NCI-H2107 (cell line): ENCODE measurements at regions not wholly inside any gene's neighbourhood (a gene's known extent, or its start where the extent isn't known, plus 50 kb on each side); places are given as distances from the start of the nearest gene placed in this dataset.
"Not testable (repeated sequence)": the region's sequence is repeated elsewhere in the genome, so short reads cannot be mapped to it uniquely, and the experiment has no call there.

ENCODE experiments used
- DNase-seq: peaks from one replicate; lab custom pipeline; 2025; lab: John Stamatoyannopoulos, UW

GRCh38 chr9:38254151-38254550 lies 138.4 kb upstream of the ALDH1B1 start:
- no peak for DNase-seq

DNA sequence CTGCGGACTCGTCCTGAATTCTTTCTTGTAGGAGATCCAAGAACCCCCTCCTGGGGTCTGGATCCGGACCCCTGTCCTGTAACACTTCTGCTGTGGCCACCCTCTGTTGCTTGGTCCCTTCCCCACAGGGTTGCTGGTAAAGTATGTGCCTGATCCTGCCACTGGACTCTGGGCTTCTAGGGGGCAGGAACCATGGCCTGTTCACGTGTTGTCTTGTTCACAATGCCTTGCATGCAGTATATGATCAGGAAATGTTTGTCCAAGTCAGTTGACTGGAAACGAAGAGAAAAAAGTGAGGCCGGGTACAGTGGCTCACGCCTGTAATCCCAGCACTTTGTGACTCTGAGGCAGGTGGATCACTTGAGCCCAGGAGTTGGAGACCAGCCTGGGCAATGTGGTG lies 139.3 kb upstream of the ALDH1B1 start:
- DNase-seq = no peak

DNA sequence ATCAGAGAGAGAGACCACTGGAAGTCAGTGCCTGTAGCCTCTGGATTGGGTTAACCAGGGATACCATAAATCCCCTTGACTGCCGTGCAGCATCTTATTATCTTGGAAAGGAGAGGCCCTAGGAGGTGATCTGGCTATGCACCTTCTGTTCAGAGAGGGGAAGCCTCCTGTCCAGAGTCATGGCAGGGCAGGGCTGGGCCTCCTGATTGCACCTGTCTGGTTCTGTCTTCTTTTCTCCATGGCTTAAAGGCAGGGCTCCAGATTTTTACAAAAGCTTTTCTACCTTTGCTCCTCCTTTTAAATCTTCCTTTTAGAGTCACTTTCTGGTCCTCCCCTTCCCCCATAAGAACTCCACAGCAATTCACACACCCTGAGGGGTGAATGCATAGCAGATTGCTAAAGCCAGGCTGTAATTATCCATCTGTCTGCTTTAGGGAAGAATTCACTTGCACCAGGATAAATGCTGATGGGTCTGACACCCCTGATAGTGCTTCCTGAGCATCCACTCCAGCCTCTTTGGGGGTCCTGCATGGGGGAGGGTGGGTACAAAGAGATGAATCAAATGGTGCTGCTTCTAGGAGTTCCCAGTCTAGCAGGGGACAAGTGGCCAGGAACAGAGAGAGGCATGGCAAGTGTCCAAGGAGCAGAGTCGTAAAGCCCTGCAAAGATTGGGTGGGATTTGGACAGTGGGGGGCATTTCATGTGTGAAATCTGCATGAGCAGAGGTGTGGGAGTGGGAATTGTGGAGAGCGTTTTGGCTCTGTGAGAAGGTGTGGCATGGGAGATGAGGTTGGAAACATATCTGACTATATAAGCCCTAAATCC lies 141.3 kb upstream of the ALDH1B1 start:
- DNase-seq = no peak

- DNase-seq = no peak
Observed at GRCh38 chr9:38250279-38251035, 142.0 kb upstream of the ALDH1B1 start.

DNA sequence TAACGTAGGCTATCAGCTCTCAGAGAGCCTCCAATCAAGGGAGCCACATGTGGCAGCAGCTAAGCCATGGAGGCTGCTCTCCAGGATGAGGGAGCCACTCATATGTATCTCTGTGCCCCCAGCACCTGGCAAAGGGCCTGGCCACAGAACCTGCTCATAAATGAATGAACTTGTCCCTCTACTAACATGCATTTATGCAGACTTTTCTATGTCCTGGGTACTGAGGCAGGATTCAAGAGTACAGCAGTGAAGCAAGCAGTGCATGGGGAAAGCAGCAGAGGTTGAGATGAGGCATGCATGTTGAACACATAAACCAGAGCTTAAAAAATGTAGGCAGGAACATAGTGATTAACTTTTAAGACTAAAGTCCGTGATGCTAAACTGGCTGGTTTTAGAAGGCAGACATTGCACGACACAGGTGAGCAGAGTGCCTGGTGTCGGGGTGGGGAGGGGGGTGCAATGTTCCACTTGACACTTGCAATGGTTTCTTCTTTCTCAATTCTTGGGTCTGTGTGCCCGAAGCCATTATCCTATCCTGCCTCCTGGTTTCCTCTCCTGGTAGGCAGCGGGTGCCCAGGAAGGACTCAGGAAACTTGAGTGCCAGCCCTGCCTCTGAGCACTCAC lies 142.8 kb upstream of the ALDH1B1 start:
- DNase-seq = no peak

DNA sequence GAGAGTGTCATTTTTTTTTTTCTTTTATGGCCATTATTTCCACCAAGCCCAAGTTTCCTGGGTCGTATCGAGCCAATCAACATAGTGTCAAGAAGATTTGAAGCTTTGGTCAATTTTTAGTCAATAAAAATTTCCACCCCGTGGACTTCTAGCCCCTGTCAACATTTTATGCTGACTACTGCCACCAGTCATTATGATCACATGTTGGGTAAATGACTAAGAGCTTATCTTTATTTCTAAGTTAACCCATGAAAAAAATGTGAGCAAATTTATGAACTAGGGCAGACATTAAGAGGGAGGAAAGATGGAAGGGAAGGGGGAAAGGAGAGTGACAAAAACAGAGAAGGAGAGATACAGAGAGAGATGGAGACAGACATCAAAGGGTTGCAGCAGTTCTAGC lies 143.5 kb upstream of the ALDH1B1 start:
- DNase-seq = no peak

GRCh38 chr9:38246833-38247232 lies 145.7 kb upstream of the ALDH1B1 start:
- DNase-seq = no peak

GRCh38 chr9:38244971-38245370 lies 147.5 kb upstream of the ALDH1B1 start:
- DNase-seq = no peak

DNA sequence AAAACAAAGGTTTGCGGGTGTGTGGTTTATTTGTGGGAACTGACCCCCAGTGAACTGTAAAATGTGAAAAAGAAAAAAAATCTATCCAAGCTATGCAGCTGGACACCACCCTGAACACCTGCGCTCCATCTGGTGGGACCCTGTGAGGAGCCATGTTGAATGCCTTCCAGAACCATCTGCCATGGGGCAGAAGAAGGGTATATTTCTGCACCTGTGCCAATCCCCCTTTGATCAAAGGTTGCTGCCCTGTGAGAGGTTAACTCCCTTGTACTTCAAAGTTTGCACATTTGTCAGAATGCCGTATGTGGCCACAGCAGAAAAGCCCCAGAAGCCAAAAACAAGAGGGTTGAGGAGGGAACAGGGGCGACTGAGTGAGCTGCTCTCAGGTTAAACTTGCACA lies 148.5 kb upstream of the ALDH1B1 start:
- DNase-seq = no peak

GRCh38 chr9:38242151-38242550 lies 150.4 kb upstream of the ALDH1B1 start:
- DNase-seq = not testable (repeated sequence)

- no peak for DNase-seq
Observed at GRCh38 chr9:38240051-38240450, 152.5 kb upstream of the ALDH1B1 start.

DNA sequence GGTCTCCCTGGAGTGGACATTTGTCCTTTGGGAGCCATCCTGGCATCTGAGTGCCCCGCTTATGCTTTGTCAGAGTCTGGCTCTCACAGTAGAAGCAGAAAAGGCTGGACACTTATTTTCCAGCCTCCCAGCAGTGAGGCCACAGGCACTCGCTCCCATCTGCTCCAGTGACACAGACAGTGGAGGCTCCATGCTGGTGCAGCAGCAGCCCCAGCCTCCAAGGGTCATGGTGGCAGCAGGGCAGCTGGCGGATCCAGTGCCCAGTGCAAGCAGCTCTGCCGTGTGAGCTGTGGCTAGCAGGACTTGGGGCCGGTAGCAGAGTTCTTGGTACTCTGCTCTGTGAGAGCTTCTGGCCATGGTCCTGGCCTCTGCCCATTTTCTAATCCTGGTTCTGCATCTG lies 157.3 kb upstream of the ALDH1B1 start:
- DNase-seq = no peak

GRCh38 chr9:38234479-38235170 lies 157.9 kb upstream of the ALDH1B1 start:
- DNase-seq = no peak

- DNase-seq = no peak
Observed at GRCh38 chr9:38233796-38234355, 158.6 kb upstream of the ALDH1B1 start.

DNA sequence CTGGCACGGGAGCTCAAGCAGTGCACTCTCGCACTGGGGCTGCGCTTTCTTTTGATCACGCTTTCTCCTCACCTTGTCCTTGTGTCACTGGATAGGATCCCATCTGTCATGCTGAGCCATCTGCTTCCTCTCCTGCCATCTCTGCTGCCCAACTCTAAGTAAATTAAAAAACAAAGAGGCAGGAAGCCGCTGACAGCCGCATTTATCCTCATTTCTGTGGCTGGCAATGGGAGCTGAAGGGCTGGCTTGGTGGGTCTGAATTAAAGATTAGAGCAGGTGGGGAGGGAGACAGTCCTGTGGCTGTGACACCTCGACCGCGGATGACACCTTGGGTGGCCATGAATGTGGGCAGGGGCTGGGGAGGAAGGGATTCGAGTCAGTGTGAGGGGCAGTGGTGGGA lies 159.2 kb upstream of the ALDH1B1 start:
- no peak for DNase-seq

DNA sequence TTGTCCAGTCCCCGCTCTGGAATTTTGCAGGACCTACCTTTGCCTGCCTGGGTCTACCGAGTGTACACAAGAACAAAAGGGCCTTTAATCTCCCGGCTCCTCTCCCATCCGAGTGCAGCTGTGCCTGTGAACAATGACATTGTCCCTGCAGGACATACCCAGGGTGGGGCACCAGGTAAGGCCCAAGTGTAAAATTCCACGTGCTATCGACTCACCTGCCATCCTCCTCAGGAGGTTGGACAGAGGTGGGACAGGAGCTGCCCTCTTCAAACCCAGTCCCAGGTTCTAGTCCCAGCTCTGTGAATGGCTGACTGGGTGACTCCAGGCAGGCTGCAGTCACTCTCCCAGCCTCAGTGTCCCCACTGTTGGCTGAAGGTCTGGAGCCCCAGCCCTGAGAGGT lies 159.6 kb upstream of the ALDH1B1 start:
- DNase-seq = no peak

DNA sequence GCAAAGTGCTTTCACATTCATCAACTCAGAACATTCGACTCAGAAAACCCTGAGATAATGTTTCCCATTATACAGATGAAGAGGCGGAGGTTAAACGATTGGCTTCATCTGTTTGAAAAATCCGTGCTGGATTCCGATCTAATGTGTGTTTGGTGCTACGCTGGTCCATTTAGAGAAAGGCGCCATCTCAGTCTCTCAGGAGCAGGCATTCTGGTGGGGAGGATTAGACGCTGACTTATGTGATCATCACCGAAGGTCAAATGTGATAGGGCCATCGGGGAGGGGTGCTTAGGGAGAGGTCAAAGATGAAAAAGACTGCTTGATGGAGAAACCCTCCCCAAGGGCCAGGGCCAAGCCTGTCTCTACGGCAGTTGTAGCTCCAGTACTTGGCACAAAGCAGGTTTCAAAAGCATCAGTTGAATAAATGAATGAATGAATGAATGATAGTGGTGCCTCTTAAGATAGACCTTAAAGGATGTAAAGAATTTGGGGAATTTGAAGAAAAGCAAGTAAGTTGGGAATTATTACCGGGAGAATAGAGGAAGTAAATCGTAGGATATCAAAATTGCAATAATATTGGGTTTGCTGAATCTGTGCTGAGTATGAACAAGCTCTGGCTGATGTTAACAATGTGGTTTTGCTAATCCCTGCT lies 160.6 kb upstream of the SHB start:
- no peak for DNase-seq

DNA sequence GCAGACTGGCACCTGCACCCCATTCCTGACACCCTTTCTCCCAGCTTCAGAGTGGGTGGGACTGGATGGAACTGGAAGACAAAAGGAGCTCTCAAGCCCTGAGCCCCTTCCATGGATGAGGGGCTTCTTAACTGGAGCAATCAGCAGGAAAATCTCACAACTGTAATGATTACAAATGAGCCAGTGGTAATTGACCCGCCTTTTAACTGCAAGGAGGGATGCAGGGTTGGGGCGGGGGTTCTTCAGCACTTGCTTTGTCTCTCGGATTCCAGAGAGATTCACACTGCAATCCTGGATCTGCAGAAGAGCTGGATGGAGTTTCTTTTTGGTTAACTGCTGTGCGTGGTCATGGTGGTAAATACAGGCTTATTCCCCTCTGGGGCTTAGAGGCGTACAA lies 160.1 kb upstream of the SHB start:
- DNase-seq = no peak

GRCh38 chr9:38228331-38229103 lies 159.5 kb upstream of the SHB start:
- DNase-seq = no peak

GRCh38 chr9:38227656-38228055 lies 158.6 kb upstream of the SHB start:
- no peak for DNase-seq

DNA sequence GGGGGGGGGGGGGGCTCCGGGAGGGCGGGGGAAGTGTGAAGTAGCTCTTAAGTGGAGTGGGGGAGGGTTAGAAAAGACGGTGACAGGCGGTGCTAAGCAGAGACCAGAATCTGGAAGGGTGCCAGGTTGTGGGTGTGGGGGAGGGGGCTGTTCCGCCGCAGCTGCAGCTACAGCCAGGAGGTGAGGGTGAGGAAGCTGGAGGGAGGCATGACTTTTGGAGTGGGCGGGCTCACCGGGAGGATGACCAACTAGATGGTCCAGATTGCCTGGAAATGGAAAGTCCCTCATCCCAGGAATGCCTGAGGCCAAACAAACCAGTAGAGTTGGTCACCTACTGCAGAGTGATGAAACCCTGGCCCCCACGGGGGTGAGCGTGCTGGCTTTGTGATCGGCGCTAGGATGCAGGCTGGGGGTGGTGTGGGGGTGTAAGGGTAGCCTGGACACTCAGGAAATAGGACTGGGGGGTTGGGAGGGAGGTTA lies 158.1 kb upstream of the SHB start:
- peak; percentile 90 for DNase-seq
